ENCODE measurements at regions not wholly inside any gene's neighbourhood (a gene's known extent, or its start where the extent isn't known, plus 50 kb on each side); places are given as distances from the start of the nearest gene placed in this dataset.

DNA sequence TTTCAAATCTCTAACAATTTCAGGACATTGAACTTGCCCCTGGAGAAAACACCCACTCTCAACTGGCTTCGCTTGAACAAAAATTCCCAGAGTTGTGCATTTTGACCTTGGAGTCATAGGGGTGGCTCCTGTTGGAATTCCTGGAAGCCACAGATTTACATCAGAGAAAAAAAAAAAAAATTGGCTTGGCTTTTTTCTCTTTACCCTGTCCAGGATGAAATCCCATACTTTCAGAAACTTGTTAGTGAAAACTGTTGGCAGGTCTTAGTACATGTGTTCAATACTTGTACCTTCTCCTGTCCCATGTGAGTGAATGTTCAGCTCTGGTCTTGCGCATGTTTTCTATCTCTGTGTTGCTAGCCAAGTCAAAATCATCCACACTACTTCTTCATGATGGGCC is 228.8 kb downstream of the TGFB2 start (continued):
- TF ChIP-seq HOXB13 (CRISPR knock-in tag; IDR thresholded peaks at IDR 0.05; ENCODE audit: low read depth) (no peak), PHF8 (IDR thresholded peaks at IDR 0.05; ENCODE audit: borderline replicate concordance, low read depth) (no peak), PBX3 (IDR thresholded peaks at IDR 0.05) (no peak), E2F6 (IDR thresholded peaks at IDR 0.05; ENCODE audit: borderline replicate concordance, low read depth) (no peak), MYC (IDR thresholded peaks at IDR 0.05; ENCODE audit: borderline replicate concordance, low read length) (no peak), CBX2 (IDR thresholded peaks at IDR 0.05; ENCODE audit: borderline replicate concordance, low read depth) (no peak), EHF (CRISPR knock-in tag; IDR thresholded peaks at IDR 0.05) (no peak), GATA3 (IDR thresholded peaks at IDR 0.05; ENCODE audit: borderline replicate concordance) (no peak), SMC3 (IDR thresholded peaks at IDR 0.05) (no peak), MAZ (IDR thresholded peaks at IDR 0.05; ENCODE audit: borderline replicate concordance, low read depth, low read length) (no peak), JUNB (IDR thresholded peaks at IDR 0.05) (no peak)
- TF ChIP-seq, protein P1, sequence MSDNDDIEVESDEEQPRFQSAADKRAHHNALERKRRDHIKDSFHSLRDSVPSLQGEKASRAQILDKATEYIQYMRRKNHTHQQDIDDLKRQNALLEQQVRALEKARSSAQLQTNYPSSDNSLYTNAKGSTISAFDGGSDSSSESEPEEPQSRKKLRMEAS (IDR thresholded peaks at IDR 0.05) = no peak

GRCh38 chr1:218575079-218575478 is 229.9 kb downstream of the TGFB2 start:
- POLR2A ChIA-PET = no interaction called here
- WGBS (ENCODE audit: missing lambda C conversion rate) = 76% methylated on average over 1 of the region's 1 CpG

GRCh38 chr1:218575856-218576255 is 230.7 kb downstream of the TGFB2 start:
- no peak for DNase-seq (ENCODE audit: low read depth in 1 of 2, low spot score in 1 of 2)
- ChIA-PET POLR2A (no interaction called here), CTCF (interaction anchor here (0.8 to 1.2 kb wide), 2 partner anchors 35 to 49 kb away, joined by 3 to 4 read pairs; no protein-coding TSS in a partner anchor)
- WGBS (ENCODE audit: missing lambda C conversion rate) = 65% methylated on average over 1 of the region's 1 CpG
- no peak overlapping the region for H3K4me3 ChIP-seq
- no peak overlapping the region for H3K27ac ChIP-seq
- H3K4me2 ChIP-seq = no peak overlapping the region
- H3K4me1 ChIP-seq = no peaks in the 10 kb centered on the region
- ATAC-seq = no peak
- FAIRE-seq = no peak
- TF ChIP-seq HDAC2 (IDR thresholded peaks at IDR 0.05) = no peak
- TF ChIP-seq E2F6 (IDR thresholded peaks at IDR 0.05; ENCODE audit: borderline replicate concordance, low read depth) = no peak
- no peak for TF ChIP-seq RFX5 (IDR thresholded peaks at IDR 0.05)
- H3K9me3 ChIP-seq = peaks cover 44% of the 10 kb centered on the region

More at GRCh38 chr1:218575079-218575478, 229.9 kb downstream of the TGFB2 start:
- no peak overlapping the region for H3K4me3 ChIP-seq
- no peak for ATAC-seq
- peaks cover 38% of the 10 kb centered on the region for H3K9me3 ChIP-seq
- CTCF ChIA-PET = interaction anchor here (0.8 kb wide), 1 partner anchor 50 kb away, joined by 4 read pairs; no protein-coding TSS in a partner anchor
- no peak for FAIRE-seq
- TF ChIP-seq CHD2 (IDR thresholded peaks at IDR 0.05; ENCODE audit: low read length, partially characterized antibody) (no peak), TFCP2L1 (CRISPR knock-in tag; IDR thresholded peaks at IDR 0.05) (no peak), ESRRA (IDR thresholded peaks at IDR 0.05; ENCODE audit: borderline replicate concordance, low read length) (no peak), NPAS2 (CRISPR knock-in tag; IDR thresholded peaks at IDR 0.05; ENCODE audit: borderline replicate concordance) (no peak), CTCF (IDR thresholded peaks at IDR 0.05) (no peak), USF2 (IDR thresholded peaks at IDR 0.05) (no peak)
- no peaks in the 10 kb centered on the region for H3K4me1 ChIP-seq
- no peak for DNase-seq (ENCODE audit: low read depth in 1 of 2, low spot score in 1 of 2)
- no peak overlapping the region for H3K27ac ChIP-seq
- H3K4me2 ChIP-seq = no peak overlapping the region
